ENCODE measurements at regions not wholly inside any gene's neighbourhood (a gene's known extent, or its start where the extent isn't known, plus 50 kb on each side); places are given as distances from the start of the nearest gene placed in this dataset.

GRCh38 chr3:72288955-72289691 is 504.2 kb upstream of the PROK2 start:
- peak overlapping the region; percentile 22 for H3K4me3 ChIP-seq (ENCODE audit: low read length)
- peak overlapping the region; percentile 49 for H3K9ac ChIP-seq (ENCODE audit: low read length)
- no peaks in the 10 kb centered on the region for H3K36me3 ChIP-seq (ENCODE audit: control insufficient read depth, insufficient read depth, low read length)
- H3K4me1 ChIP-seq (ENCODE audit: control insufficient read depth, insufficient read depth, low read length) = peaks cover 4% of the 10 kb centered on the region
- H3K27me3 ChIP-seq (ENCODE audit: control insufficient read depth, insufficient read depth, low read length) = no peaks in the 10 kb centered on the region
- no peaks in the 10 kb centered on the region for H3K9me3 ChIP-seq (ENCODE audit: control insufficient read depth, low read length)

DNA sequence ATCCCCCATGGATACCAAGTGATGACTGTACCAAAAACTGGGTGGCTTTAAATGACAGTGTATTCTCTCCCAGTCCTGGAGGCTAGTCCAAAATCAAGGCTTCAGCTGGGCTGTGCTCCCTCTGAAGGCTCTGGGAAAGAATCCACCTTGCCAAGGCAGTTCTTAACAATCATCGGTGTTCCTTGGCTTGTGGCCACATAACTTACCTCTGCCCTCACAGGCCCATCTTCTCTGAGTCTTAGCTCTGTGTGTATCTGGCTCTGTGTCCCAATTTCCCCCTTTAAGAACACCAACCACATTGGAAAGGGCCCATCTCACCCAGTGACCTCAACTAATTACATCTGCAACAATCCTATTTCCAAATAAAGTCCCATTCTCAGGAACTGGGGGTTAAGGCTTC is 503.0 kb upstream of the PROK2 start:
- peaks cover 1% of the 10 kb centered on the region for H3K9me3 ChIP-seq (ENCODE audit: control insufficient read depth, low read length)
- no peak overlapping the region for H3K4me3 ChIP-seq (ENCODE audit: low read length)
- no peak overlapping the region for H3K9ac ChIP-seq (ENCODE audit: low read length)
- no peaks in the 10 kb centered on the region for H3K36me3 ChIP-seq (ENCODE audit: control insufficient read depth, insufficient read depth, low read length)
- H3K4me1 ChIP-seq (ENCODE audit: control insufficient read depth, insufficient read depth, low read length) = peaks cover 4% of the 10 kb centered on the region
- no peaks in the 10 kb centered on the region for H3K27me3 ChIP-seq (ENCODE audit: control insufficient read depth, insufficient read depth, low read length)

- no peak overlapping the region for H3K9ac ChIP-seq (ENCODE audit: low read length)
- H3K27me3 ChIP-seq (ENCODE audit: control insufficient read depth, insufficient read depth, low read length) = peaks cover 3% of the 10 kb centered on the region
- no peaks in the 10 kb centered on the region for H3K36me3 ChIP-seq (ENCODE audit: control insufficient read depth, insufficient read depth, low read length)
- peaks cover 4% of the 10 kb centered on the region for H3K9me3 ChIP-seq (ENCODE audit: control insufficient read depth, low read length)
- H3K4me1 ChIP-seq (ENCODE audit: control insufficient read depth, insufficient read depth, low read length) = peaks cover 4% of the 10 kb centered on the region
- H3K4me3 ChIP-seq (ENCODE audit: low read length) = no peak overlapping the region
These were observed 500.6 kb upstream of the PROK2 start for GRCh38 chr3:72285502-72285901.

DNA sequence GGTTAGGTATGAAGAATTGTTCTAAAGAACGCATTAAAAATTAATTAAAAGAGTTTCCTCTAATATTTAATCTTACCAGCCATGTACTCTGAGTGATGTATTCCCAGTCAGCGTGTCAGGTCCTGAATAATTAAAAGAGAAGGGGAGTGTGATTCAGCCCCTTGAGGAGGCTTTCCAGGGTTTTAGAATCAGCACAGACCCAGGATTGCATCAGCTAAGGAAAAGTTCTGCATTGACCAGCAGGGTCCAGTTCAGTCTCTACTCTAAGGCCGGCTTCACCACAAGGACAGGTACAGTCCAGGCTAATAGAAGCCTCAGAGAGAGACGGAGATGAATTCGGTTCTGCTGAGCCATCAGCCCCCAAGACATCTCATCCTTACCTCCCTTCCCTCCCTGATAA is 499.5 kb upstream of the PROK2 start:
- Histone ChIP-seq H3K9ac (ENCODE audit: low read length) (no peak overlapping the region), H3K4me3 (ENCODE audit: low read length) (no peak overlapping the region), H3K27me3 (ENCODE audit: control insufficient read depth, insufficient read depth, low read length) (peaks cover 3% of the 10 kb centered on the region), H3K4me1 (ENCODE audit: control insufficient read depth, insufficient read depth, low read length) (peaks cover 4% of the 10 kb centered on the region), H3K9me3 (ENCODE audit: control insufficient read depth, low read length) (peaks cover 4% of the 10 kb centered on the region), H3K36me3 (ENCODE audit: control insufficient read depth, insufficient read depth, low read length) (no peaks in the 10 kb centered on the region)

- Histone ChIP-seq H3K9ac (ENCODE audit: low read length) (no peak overlapping the region), H3K27me3 (ENCODE audit: control insufficient read depth, insufficient read depth, low read length) (peaks cover 3% of the 10 kb centered on the region), H3K9me3 (ENCODE audit: control insufficient read depth, low read length) (peaks cover 4% of the 10 kb centered on the region), H3K36me3 (ENCODE audit: control insufficient read depth, insufficient read depth, low read length) (no peaks in the 10 kb centered on the region), H3K4me3 (ENCODE audit: low read length) (no peak overlapping the region), H3K4me1 (ENCODE audit: control insufficient read depth, insufficient read depth, low read length) (no peaks in the 10 kb centered on the region)
These were observed 498.0 kb upstream of the PROK2 start for GRCh38 chr3:72282918-72283317.

GRCh38 chr3:72281551-72281950 is 496.6 kb upstream of the PROK2 start:
- no peaks in the 10 kb centered on the region for H3K36me3 ChIP-seq (ENCODE audit: control insufficient read depth, insufficient read depth, low read length)
- H3K4me1 ChIP-seq (ENCODE audit: control insufficient read depth, insufficient read depth, low read length) = no peaks in the 10 kb centered on the region
- peaks cover 4% of the 10 kb centered on the region for H3K9me3 ChIP-seq (ENCODE audit: control insufficient read depth, low read length)
- peaks cover 3% of the 10 kb centered on the region for H3K27me3 ChIP-seq (ENCODE audit: control insufficient read depth, insufficient read depth, low read length)
- H3K4me3 ChIP-seq (ENCODE audit: low read length) = no peak overlapping the region
- H3K9ac ChIP-seq (ENCODE audit: low read length) = no peak overlapping the region

DNA sequence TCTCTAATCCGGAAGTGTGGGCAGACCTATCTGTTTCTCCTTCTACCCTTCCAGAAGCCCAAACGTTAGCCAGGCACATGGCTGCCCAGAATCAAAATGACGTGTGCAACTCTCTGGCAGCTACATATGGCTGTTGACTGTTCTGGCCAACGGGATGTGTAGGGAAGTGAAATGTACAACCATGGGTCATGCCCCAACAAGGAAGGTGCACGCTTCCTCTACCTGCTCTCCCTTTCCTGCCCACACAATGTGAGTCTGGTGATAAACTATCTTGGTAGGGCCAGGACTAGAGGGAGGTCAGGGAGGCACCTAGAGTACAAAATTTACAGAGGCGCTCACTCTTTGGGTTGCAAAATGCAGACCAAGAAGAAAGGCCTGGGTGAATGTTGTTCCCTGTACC is 495.9 kb upstream of the PROK2 start:
- peaks cover 4% of the 10 kb centered on the region for H3K9me3 ChIP-seq (ENCODE audit: control insufficient read depth, low read length)
- no peaks in the 10 kb centered on the region for H3K36me3 ChIP-seq (ENCODE audit: control insufficient read depth, insufficient read depth, low read length)
- H3K4me1 ChIP-seq (ENCODE audit: control insufficient read depth, insufficient read depth, low read length) = no peaks in the 10 kb centered on the region
- H3K9ac ChIP-seq (ENCODE audit: low read length) = no peak overlapping the region
- H3K4me3 ChIP-seq (ENCODE audit: low read length) = no peak overlapping the region
- peaks cover 3% of the 10 kb centered on the region for H3K27me3 ChIP-seq (ENCODE audit: control insufficient read depth, insufficient read depth, low read length)

DNA sequence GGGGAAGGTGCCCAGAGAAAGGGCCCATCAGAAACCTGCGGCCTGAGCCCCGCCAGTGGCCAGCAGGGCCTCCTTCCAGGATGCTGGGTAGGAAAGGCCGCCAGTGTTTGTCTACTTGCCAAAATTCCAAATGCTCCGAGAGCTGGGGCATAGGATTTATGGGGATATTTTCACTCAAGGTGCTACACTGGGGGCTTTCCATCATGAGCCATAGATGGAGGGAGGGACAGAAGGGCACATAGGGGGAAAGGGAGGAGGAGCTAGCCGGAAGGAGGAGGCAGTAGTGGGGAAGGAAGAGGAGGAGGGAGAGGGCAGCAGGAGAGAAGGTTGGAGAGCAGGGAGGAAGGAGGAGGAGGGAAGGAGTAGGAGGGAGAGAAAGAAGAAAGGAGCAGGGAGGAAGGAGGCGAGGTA is 494.7 kb upstream of the PROK2 start:
- peaks cover 3% of the 10 kb centered on the region for H3K27me3 ChIP-seq (ENCODE audit: control insufficient read depth, insufficient read depth, low read length)
- no peaks in the 10 kb centered on the region for H3K36me3 ChIP-seq (ENCODE audit: control insufficient read depth, insufficient read depth, low read length)
- peaks cover 5% of the 10 kb centered on the region for H3K4me1 ChIP-seq (ENCODE audit: control insufficient read depth, insufficient read depth, low read length)
- no peak overlapping the region for H3K9ac ChIP-seq (ENCODE audit: low read length)
- H3K9me3 ChIP-seq (ENCODE audit: control insufficient read depth, low read length) = peaks cover 4% of the 10 kb centered on the region
- no peak overlapping the region for H3K4me3 ChIP-seq (ENCODE audit: low read length)

GRCh38 chr3:72279068-72279604 is 494.2 kb upstream of the PROK2 start:
- Histone ChIP-seq H3K27me3 (ENCODE audit: control insufficient read depth, insufficient read depth, low read length) (peaks cover 3% of the 10 kb centered on the region), H3K4me1 (ENCODE audit: control insufficient read depth, insufficient read depth, low read length) (peaks cover 10% of the 10 kb centered on the region), H3K36me3 (ENCODE audit: control insufficient read depth, insufficient read depth, low read length) (no peaks in the 10 kb centered on the region), H3K9me3 (ENCODE audit: control insufficient read depth, low read length) (peaks cover 4% of the 10 kb centered on the region), H3K9ac (ENCODE audit: low read length) (no peak overlapping the region), H3K4me3 (ENCODE audit: low read length) (no peak overlapping the region)

GRCh38 chr3:72278349-72279067 is 493.6 kb upstream of the PROK2 start:
- H3K9ac ChIP-seq (ENCODE audit: low read length) = no peak overlapping the region

DNA sequence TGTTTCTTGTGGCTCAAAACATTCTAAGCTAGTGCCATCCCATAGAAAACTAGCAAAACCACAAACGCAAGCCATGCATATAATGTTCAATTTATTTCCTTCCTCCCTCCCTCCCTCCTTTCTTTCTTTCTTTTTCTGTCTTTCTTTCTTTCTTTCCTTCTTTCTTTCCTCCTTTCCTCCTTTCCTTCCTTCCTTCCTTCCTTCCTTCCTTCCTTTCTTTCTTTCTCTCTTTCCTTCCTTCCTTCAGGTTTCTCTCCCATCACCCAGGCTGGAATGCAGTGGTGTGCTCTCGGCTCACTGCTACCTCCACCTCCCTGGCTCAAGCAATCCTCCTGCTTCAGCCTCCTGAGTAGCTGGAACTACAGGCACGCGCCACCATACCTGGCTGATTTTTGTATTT is 492.8 kb upstream of the PROK2 start:
- peaks cover 16% of the 10 kb centered on the region for H3K4me1 ChIP-seq (ENCODE audit: control insufficient read depth, insufficient read depth, low read length)

More at GRCh38 chr3:72278349-72279067, 493.6 kb upstream of the PROK2 start:
- H3K4me3 ChIP-seq (ENCODE audit: low read length) = no peak overlapping the region
- peaks cover 4% of the 10 kb centered on the region for H3K9me3 ChIP-seq (ENCODE audit: control insufficient read depth, low read length)
- H3K4me1 ChIP-seq (ENCODE audit: control insufficient read depth, insufficient read depth, low read length) = peaks cover 16% of the 10 kb centered on the region
- no peaks in the 10 kb centered on the region for H3K36me3 ChIP-seq (ENCODE audit: control insufficient read depth, insufficient read depth, low read length)
- H3K27me3 ChIP-seq (ENCODE audit: control insufficient read depth, insufficient read depth, low read length) = peaks cover 3% of the 10 kb centered on the region

GRCh38 chr3:72276806-72277205 is 491.9 kb upstream of the PROK2 start:
- Histone ChIP-seq H3K27me3 (ENCODE audit: control insufficient read depth, insufficient read depth, low read length) (peaks cover 3% of the 10 kb centered on the region), H3K36me3 (ENCODE audit: control insufficient read depth, insufficient read depth, low read length) (no peaks in the 10 kb centered on the region), H3K4me3 (ENCODE audit: low read length) (no peak overlapping the region), H3K9ac (ENCODE audit: low read length) (no peak overlapping the region), H3K4me1 (ENCODE audit: control insufficient read depth, insufficient read depth, low read length) (peaks cover 16% of the 10 kb centered on the region), H3K9me3 (ENCODE audit: control insufficient read depth, low read length) (no peaks in the 10 kb centered on the region)

More for the DNA sequence above, 492.8 kb upstream of the PROK2 start:
- H3K4me3 ChIP-seq (ENCODE audit: low read length) = no peak overlapping the region
- no peaks in the 10 kb centered on the region for H3K9me3 ChIP-seq (ENCODE audit: control insufficient read depth, low read length)
- H3K9ac ChIP-seq (ENCODE audit: low read length) = no peak overlapping the region
- no peaks in the 10 kb centered on the region for H3K36me3 ChIP-seq (ENCODE audit: control insufficient read depth, insufficient read depth, low read length)
- H3K27me3 ChIP-seq (ENCODE audit: control insufficient read depth, insufficient read depth, low read length) = peaks cover 3% of the 10 kb centered on the region

All from mucosa of stomach (tissue), 1 donor.